ENCODE measurements at regions not wholly inside any gene's neighbourhood (a gene's known extent, or its start where the extent isn't known, plus 50 kb on each side); places are given as distances from the start of the nearest gene placed in this dataset.
"Not testable (repeated sequence)": the region's sequence is repeated elsewhere in the genome, so short reads cannot be mapped to it uniquely, and the experiment has no call there.

DNA sequence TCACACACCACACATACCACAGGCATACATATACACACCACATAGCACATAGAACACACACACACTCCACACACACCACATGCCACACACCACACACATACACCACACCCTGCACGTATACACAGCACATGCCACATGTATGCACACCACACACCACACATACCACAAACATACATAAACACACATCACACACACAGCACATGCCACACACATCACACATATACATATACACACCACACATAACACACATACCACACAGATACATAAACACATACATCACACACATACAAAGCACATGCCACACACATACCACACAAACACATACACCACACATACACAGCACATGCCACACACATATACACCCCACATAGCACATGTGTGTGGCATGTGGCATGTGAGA is 171.1 kb downstream of the OR4M2 start:
- Histone ChIP-seq H3K9me3 (ENCODE audit: insufficient read depth, low read length) (no peaks in the 10 kb centered on the region; the same call in 1 of the 2 replicates), H3K27me3 (ENCODE audit: insufficient read depth, insufficient read length) (no peaks in the 10 kb centered on the region), H3K4me3 (ENCODE audit: insufficient read length, low read depth) (no peak overlapping the region), H3K9ac (ENCODE audit: insufficient read length, low read depth) (no peak overlapping the region), H3K4me1 (ENCODE audit: insufficient read depth, insufficient read length) (no peaks in the 10 kb centered on the region), H3K36me3 (ENCODE audit: insufficient read depth, insufficient read length, low read length) (no peaks in the 10 kb centered on the region)
- DNase-seq (ENCODE audit: low read depth, low spot score): no peak
- TF ChIP-seq YY1 (IDR thresholded peaks at IDR 0.05; ENCODE audit: insufficient read depth, insufficient read length) (no peak), ZNF274 (IDR thresholded peaks at IDR 0.05; ENCODE audit: low read depth, low read length) (no peak), SUZ12 (IDR thresholded peaks at IDR 0.05; ENCODE audit: extremely low read depth, insufficient read depth, insufficient read length) (no peak)

DNA sequence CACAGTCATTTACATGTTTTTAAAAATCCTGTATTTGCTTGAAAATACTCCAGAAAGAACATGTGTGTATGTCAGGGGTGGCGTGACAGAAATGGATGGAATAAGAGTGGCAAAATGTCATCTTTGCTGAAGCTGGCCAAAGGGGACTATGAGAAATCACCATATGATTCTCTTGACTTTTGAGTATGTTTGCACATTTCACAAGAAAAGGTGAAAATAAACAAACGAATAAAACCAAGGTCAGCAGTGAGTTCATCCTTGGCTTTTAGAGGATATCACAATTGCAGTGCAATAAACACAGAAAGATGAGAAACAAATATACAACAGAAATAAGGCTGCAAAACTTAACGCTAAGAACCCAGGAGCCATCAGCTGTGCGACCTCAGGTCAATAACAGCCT is 171.7 kb downstream of the OR4M2 start:
- not testable (repeated sequence) for H3K27me3 ChIP-seq (ENCODE audit: insufficient read depth, insufficient read length); H3K9ac ChIP-seq (ENCODE audit: insufficient read length, low read depth); DNase-seq (ENCODE audit: low read depth, low spot score); H3K36me3 ChIP-seq (ENCODE audit: insufficient read depth, insufficient read length, low read length); H3K4me3 ChIP-seq (ENCODE audit: insufficient read length, low read depth); H3K9me3 ChIP-seq (ENCODE audit: insufficient read depth, low read length); H3K4me1 ChIP-seq (ENCODE audit: insufficient read depth, insufficient read length)

DNA sequence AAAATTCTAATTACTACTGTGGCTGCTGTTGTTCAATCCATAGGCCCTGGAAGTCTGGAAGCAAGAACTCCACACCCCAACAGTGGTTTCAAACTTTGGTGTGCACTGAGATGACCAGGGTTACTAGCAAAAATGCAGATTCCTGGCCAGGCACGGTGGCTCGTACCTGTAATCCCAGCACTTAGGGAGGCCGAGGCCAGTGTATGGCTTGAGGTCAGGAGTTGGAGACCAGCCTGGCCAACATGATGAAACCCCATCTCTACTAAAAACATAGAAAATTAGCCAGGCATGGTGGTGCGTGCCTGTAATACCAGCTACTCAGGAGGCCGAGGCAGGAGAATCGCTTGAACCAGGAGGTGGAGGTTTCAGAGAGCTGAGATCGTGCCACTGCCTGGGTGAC is 172.2 kb downstream of the OR4M2 start:
- H3K4me3 ChIP-seq (ENCODE audit: insufficient read length, low read depth); H3K27me3 ChIP-seq (ENCODE audit: insufficient read depth, insufficient read length); H3K9me3 ChIP-seq (ENCODE audit: insufficient read depth, low read length); DNase-seq (ENCODE audit: low read depth, low spot score); H3K36me3 ChIP-seq (ENCODE audit: insufficient read depth, insufficient read length, low read length); H3K4me1 ChIP-seq (ENCODE audit: insufficient read depth, insufficient read length); H3K9ac ChIP-seq (ENCODE audit: insufficient read length, low read depth): not testable (repeated sequence)

DNA sequence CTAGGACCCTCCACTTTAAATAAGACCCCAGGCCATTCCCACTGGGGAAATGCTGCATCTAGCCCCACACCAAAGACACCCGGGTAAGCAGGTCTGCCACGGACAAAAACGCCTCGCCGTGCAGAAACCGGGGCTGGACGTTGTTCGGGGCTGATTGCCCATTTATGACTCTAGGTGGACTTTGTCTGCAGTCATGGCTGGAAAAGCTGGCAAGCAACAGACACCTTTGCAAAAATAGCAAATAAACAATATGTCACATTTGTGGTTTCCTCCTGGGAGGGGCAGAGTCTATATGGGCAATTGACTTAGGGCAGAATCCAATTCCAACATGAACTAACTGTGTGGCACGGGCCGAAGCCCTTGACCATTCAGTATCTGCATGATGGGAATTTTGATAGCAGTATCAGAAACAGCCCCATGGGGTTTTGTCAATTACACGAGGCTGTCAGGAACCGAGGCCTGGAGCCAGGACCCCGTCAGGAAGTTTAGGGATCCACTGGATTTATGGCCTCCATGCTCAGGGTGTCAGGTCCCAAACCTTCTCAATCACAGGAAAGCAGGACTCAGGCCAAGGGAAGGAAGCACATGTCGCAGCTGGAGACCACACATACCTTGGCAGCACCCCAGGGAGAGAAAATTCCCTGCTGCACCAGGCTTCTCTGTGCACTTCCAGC is 172.8 kb downstream of the OR4M2 start:
- H3K27me3 ChIP-seq (ENCODE audit: insufficient read depth, insufficient read length); H3K4me3 ChIP-seq (ENCODE audit: insufficient read length, low read depth); H3K9me3 ChIP-seq (ENCODE audit: insufficient read depth, low read length); H3K4me1 ChIP-seq (ENCODE audit: insufficient read depth, insufficient read length); DNase-seq (ENCODE audit: low read depth, low spot score); H3K36me3 ChIP-seq (ENCODE audit: insufficient read depth, insufficient read length, low read length); H3K9ac ChIP-seq (ENCODE audit: insufficient read length, low read depth): not testable (repeated sequence)

DNA sequence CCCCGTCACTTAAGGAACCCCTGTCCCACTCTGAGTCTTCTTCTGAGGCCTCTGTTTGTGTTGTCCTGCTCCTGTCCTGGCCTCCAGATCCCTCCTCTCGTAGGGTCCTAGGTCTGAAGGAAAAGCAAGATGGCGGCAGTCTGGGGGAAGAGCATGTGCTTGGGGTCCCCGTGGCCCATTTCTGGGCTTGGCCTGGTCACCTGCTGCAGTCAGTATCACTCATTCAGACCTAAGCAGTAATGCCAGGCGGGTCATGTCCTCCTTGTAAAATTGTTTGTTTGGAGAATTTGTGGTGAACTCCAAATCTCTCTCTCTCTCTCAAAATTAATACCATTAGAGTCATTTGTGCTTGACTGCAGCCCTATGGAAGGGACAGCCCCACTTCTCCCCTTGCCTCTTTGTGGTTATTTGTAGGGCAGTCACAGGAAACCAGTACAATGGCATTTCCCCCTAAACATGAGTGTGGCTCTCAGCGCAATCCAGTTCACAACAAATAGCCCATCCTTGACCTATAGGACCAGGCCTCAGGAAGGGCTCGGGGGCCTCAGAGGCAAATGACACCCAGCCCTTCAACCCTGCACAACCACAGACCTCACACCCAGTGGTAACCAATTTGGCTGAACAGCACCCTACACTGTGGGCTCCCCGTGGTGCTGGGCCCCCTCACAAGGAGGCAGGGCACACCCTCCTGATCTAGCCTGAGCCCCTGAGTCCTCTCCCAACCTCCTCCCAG is 173.5 kb downstream of the OR4M2 start:
- no peaks in the 10 kb centered on the region for H3K9me3 ChIP-seq (ENCODE audit: insufficient read depth, low read length)
- no peaks in the 10 kb centered on the region for H3K36me3 ChIP-seq (ENCODE audit: insufficient read depth, insufficient read length, low read length)
- H3K9ac ChIP-seq (ENCODE audit: insufficient read length, low read depth): no peak overlapping the region
- H3K4me3 ChIP-seq (ENCODE audit: insufficient read length, low read depth): no peak overlapping the region
- no peaks in the 10 kb centered on the region for H3K27me3 ChIP-seq (ENCODE audit: insufficient read depth, insufficient read length)
- TF ChIP-seq YY1 (IDR thresholded peaks at IDR 0.05; ENCODE audit: insufficient read depth, insufficient read length) (no peak), ZNF274 (IDR thresholded peaks at IDR 0.05; ENCODE audit: low read depth, low read length) (no peak), SUZ12 (IDR thresholded peaks at IDR 0.05; ENCODE audit: extremely low read depth, insufficient read depth, insufficient read length) (no peak)
- no peaks in the 10 kb centered on the region for H3K4me1 ChIP-seq (ENCODE audit: insufficient read depth, insufficient read length)
- DNase-seq (ENCODE audit: low read depth, low spot score): no peak

DNA sequence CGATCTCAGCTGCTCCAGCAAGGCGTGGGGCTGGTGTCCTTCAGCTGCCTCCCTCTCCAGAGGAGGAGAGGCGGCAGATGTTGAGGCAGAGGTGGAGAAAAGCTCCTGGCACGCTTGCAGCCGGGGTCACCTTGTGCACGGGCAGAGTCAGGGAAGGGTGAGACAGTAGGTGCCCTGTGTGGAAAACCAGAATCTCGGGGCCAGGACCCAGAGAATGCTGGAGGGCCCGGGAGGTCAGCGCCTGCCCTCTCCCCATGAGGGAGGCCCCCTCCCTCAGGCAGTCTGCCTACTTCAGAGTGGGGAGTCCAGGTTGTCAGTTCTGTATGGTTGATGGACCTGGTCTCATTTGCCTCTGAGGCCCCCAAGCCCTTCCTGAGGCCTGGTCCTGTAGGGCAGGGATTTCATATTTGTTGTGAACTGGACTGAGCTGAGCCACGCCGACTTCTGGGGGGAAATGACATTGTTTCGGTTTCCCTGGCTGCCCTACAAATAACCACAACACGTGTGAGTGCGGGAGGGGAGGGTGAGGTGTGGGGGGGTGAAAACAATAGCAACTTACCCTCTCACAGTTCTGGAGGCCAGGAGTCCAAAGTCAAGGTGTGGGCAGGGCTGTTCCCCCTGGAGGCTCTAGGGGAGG is 174.2 kb downstream of the OR4M2 start:
- not testable (repeated sequence) for H3K27me3 ChIP-seq (ENCODE audit: insufficient read depth, insufficient read length); H3K9me3 ChIP-seq (ENCODE audit: insufficient read depth, low read length); H3K4me3 ChIP-seq (ENCODE audit: insufficient read length, low read depth); H3K9ac ChIP-seq (ENCODE audit: insufficient read length, low read depth); H3K4me1 ChIP-seq (ENCODE audit: insufficient read depth, insufficient read length); H3K36me3 ChIP-seq (ENCODE audit: insufficient read depth, insufficient read length, low read length); DNase-seq (ENCODE audit: low read depth, low spot score)

DNA sequence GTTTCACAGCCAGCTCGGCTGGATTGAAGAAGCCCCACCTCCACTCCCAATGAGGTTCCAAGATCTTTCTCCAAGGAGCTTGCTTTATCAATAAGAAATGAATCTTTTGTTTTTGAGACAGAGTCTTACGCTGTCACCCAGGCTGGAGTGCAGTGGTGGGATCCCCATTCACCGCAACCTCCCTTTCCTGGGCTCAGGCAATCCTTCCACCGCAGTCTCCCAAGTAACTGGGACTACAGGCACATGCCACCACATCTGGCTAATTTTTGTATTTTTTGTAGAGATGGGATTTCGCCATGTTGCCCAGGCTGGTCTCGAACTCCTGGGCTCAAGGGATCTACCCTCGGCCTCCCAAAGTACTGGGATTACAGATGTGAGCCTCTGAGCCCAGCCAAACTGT is 175.3 kb downstream of the OR4M2 start:
- not testable (repeated sequence) for H3K9me3 ChIP-seq (ENCODE audit: insufficient read depth, low read length); H3K36me3 ChIP-seq (ENCODE audit: insufficient read depth, insufficient read length, low read length); H3K27me3 ChIP-seq (ENCODE audit: insufficient read depth, insufficient read length); H3K4me1 ChIP-seq (ENCODE audit: insufficient read depth, insufficient read length); DNase-seq (ENCODE audit: low read depth, low spot score); H3K4me3 ChIP-seq (ENCODE audit: insufficient read length, low read depth); H3K9ac ChIP-seq (ENCODE audit: insufficient read length, low read depth)

DNA sequence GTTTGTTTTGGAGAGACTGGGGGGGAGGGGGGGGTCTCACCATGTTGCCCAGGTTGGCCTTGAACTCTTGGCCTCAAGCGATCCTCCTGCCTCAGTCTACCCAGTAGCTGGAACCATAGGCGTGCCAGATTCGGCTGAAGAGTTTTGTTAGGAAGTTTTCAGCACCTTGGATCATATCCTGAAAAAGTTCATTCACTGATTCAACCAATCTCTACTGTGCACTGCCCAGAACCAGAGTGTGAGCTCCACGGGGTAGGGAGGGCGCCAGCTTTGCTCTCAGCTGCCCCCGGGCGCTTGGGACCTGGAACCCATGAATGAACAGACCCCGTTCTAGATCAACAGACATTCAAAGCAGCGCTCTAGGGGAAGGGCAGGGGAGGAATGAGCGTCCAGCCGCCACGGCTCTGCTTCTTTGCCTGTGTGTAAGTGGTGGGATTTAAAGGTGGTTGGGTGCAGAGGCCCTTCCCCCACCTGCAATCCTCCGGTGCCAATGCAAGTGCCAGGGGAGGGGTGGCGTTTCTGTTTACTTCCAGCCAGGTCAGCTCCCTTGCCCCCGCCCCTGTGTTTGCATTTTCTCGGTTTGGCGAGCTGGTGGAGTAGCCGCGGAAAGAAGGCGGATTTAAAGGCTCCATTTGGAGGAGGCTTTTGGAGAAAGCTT is 176.2 kb downstream of the OR4M2 start:
- not testable (repeated sequence) for H3K9me3 ChIP-seq (ENCODE audit: insufficient read depth, low read length); H3K4me1 ChIP-seq (ENCODE audit: insufficient read depth, insufficient read length); H3K27me3 ChIP-seq (ENCODE audit: insufficient read depth, insufficient read length); H3K4me3 ChIP-seq (ENCODE audit: insufficient read length, low read depth); DNase-seq (ENCODE audit: low read depth, low spot score); H3K36me3 ChIP-seq (ENCODE audit: insufficient read depth, insufficient read length, low read length); H3K9ac ChIP-seq (ENCODE audit: insufficient read length, low read depth)
